Loucy (cell line): ENCODE measurements at regions not wholly inside any gene's neighbourhood (a gene's known extent, or its start where the extent isn't known, plus 50 kb on each side); places are given as distances from the start of the nearest gene placed in this dataset.

Source experiments
- H2AFZ ChIP-seq: fragments of 200-600 bp; sonication (generic); 2 replicates; pipeline ENCODE4 v1.6.0; 2016; ENCODE audit warnings: antibody characterized with exemption, mild to moderate bottlenecking, low read length, moderate library complexity
- H3F3A ChIP-seq: fragments of 200-600 bp; 2 replicates; pipeline ENCODE4 v1.6.0; 2016; ENCODE audit warnings: antibody characterized with exemption, low read depth, mild to moderate bottlenecking
- H3K27me3 ChIP-seq: fragments of 200-600 bp; sonication (generic); 2 replicates; pipeline ENCODE4 v1.6.1; 2014; ENCODE audit warnings: low read length, mild to moderate bottlenecking; ENCODE audit not compliant: insufficient read depth, poor library complexity, severe bottlenecking
- H3K36me3 ChIP-seq: fragments of 200-600 bp; sonication (generic); 2 replicates; pipeline ENCODE4 v1.6.1; 2016; ENCODE audit warnings: low read length; ENCODE audit not compliant: insufficient read depth
- H3K4me1 ChIP-seq: fragments of 200-600 bp; sonication (generic); 2 replicates; pipeline ENCODE4 v1.5.1; 2014; ENCODE audit warnings: low read length, mild to moderate bottlenecking; ENCODE audit not compliant: insufficient read depth, poor library complexity, severe bottlenecking
- H3K4me2 ChIP-seq: fragments of 200-600 bp; sonication (generic); 2 replicates; pipeline ENCODE4 v1.6.0; 2014; ENCODE audit warnings: antibody characterized with exemption, low read length, low read depth, mild to moderate bottlenecking; ENCODE audit not compliant: poor library complexity, severe bottlenecking
- H3K4me3 ChIP-seq: fragments of 200-600 bp; sonication (generic); 2 replicates; pipeline ENCODE4 v1.5.1; 2014; ENCODE audit warnings: low read length, mild to moderate bottlenecking, mixed read lengths; ENCODE audit not compliant: poor library complexity, severe bottlenecking
- H3K79me2 ChIP-seq: fragments of 200-600 bp; sonication (generic); 2 replicates; pipeline ENCODE4 v1.6.1; 2014; ENCODE audit warnings: low read length; ENCODE audit not compliant: insufficient read depth
- H3K9ac ChIP-seq: fragments of 200-600 bp; sonication (generic); 2 replicates; pipeline ENCODE4 v1.6.0; 2014; ENCODE audit warnings: mild to moderate bottlenecking, low read depth, low read length, moderate library complexity; ENCODE audit not compliant: poor library complexity, severe bottlenecking
- H3K9me2 ChIP-seq: fragments of 200-600 bp; sonication (generic); replicated peaks from 2 replicates; pipeline ENCODE4 v1.6.1; 2016; ENCODE audit warnings: low read depth, low read length, mixed read lengths
- H3K9me3 ChIP-seq: fragments of 200-600 bp; sonication (generic); 2 replicates; pipeline ENCODE4 v1.6.1; 2014; ENCODE audit warnings: mild to moderate bottlenecking, antibody characterized with exemption, low read length, low read depth; ENCODE audit not compliant: insufficient read depth
- H4K20me1 ChIP-seq: fragments of 200-600 bp; sonication (generic); 2 replicates; pipeline ENCODE4 v1.6.0; 2014; ENCODE audit warnings: antibody characterized with exemption, low read length, mild to moderate bottlenecking; ENCODE audit not compliant: insufficient read depth, poor library complexity, severe bottlenecking
- EZH2phosphoT487 ChIP-seq: fragments of 200-600 bp; IDR thresholded peaks from 2 replicates; pipeline ENCODE4 v1.6.1; 2018; ENCODE audit warnings: antibody characterized with exemption, mild to moderate bottlenecking, moderate library complexity, borderline replicate concordance
- TF ChIP-seq, protein P1 (sequence below): fragments of 200-600 bp; sonication (generic); conservative IDR thresholded peaks from 2 replicates; pipeline ENCODE4 v1.5.1; 2014; ENCODE audit warnings: mild to moderate bottlenecking, antibody characterized with exemption, low read length

- no peaks in the 10 kb centered on the region for H3K4me1 ChIP-seq
Measured at GRCh38 chrX:138890491-138890890, 179.0 kb upstream of the FGF13 start.

DNA sequence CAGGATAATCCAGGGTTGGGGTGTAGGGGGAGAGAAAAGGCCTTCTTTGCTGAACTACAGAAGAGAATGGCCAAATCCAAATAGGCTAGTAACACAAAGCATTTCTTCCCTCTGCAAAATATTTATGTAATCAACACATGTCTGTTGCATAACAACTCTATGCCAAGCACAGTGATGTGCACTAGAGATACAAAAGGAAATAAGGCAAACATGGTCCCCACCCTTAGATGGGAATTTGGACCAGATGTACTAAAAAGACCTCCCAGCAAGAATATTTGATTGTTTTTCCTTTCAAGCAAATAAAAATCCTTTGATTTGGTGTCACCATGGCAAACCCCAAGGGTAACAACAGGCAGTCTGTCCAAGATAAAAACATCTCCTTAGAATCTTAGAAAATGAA is 177.6 kb upstream of the FGF13 start:
- Histone ChIP-seq H3K9ac (no peak overlapping the region), H3K79me2 (no peaks in the 10 kb centered on the region), H3K9me3 (no peaks in the 10 kb centered on the region), H4K20me1 (no peaks in the 10 kb centered on the region), H3K4me1 (no peaks in the 10 kb centered on the region), H2AFZ (no peak overlapping the region), H3F3A (no peaks in the 10 kb centered on the region), H3K4me2 (no peak overlapping the region), H3K27me3 (no peaks in the 10 kb centered on the region), H3K9me2 (no peaks in the 10 kb centered on the region), H3K36me3 (no peaks in the 10 kb centered on the region), H3K4me3 (no peak overlapping the region)
- no peak for TF ChIP-seq EZH2phosphoT487
- TF ChIP-seq, protein P1, sequence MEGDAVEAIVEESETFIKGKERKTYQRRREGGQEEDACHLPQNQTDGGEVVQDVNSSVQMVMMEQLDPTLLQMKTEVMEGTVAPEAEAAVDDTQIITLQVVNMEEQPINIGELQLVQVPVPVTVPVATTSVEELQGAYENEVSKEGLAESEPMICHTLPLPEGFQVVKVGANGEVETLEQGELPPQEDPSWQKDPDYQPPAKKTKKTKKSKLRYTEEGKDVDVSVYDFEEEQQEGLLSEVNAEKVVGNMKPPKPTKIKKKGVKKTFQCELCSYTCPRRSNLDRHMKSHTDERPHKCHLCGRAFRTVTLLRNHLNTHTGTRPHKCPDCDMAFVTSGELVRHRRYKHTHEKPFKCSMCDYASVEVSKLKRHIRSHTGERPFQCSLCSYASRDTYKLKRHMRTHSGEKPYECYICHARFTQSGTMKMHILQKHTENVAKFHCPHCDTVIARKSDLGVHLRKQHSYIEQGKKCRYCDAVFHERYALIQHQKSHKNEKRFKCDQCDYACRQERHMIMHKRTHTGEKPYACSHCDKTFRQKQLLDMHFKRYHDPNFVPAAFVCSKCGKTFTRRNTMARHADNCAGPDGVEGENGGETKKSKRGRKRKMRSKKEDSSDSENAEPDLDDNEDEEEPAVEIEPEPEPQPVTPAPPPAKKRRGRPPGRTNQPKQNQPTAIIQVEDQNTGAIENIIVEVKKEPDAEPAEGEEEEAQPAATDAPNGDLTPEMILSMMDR: no peak

More at GRCh38 chrX:138890491-138890890, 179.0 kb upstream of the FGF13 start:
- Histone ChIP-seq H2AFZ (no peak overlapping the region), H3K4me3 (no peak overlapping the region), H3K4me2 (no peak overlapping the region), H3K36me3 (no peaks in the 10 kb centered on the region), H4K20me1 (no peaks in the 10 kb centered on the region), H3K9me3 (no peaks in the 10 kb centered on the region), H3K27me3 (no peaks in the 10 kb centered on the region), H3F3A (no peaks in the 10 kb centered on the region), H3K9ac (no peak overlapping the region), H3K9me2 (no peaks in the 10 kb centered on the region), H3K79me2 (no peaks in the 10 kb centered on the region)
- no peak for TF ChIP-seq EZH2phosphoT487
- TF ChIP-seq, protein P1: no peak

GRCh38 chrX:138886769-138887168 is 175.3 kb upstream of the FGF13 start:
- no peaks in the 10 kb centered on the region for H3F3A ChIP-seq
- H3K4me1 ChIP-seq: no peaks in the 10 kb centered on the region
- no peak overlapping the region for H3K4me2 ChIP-seq
- H3K9ac ChIP-seq: no peak overlapping the region
- H3K79me2 ChIP-seq: no peaks in the 10 kb centered on the region
- H2AFZ ChIP-seq: no peak overlapping the region
- H3K36me3 ChIP-seq: no peaks in the 10 kb centered on the region
- TF ChIP-seq, protein P1: no peak
- TF ChIP-seq EZH2phosphoT487: no peak
- no peaks in the 10 kb centered on the region for H3K27me3 ChIP-seq
- no peaks in the 10 kb centered on the region for H3K9me3 ChIP-seq
- H4K20me1 ChIP-seq: no peaks in the 10 kb centered on the region
- H3K4me3 ChIP-seq: no peak overlapping the region
- H3K9me2 ChIP-seq: no peaks in the 10 kb centered on the region
